GM12878 (cell line): ENCODE measurements at regions not wholly inside any gene's neighbourhood (a gene's known extent, or its start where the extent isn't known, plus 50 kb on each side); places are given as distances from the start of the nearest gene placed in this dataset.

ENCODE experiments used
- ATAC-seq: fragments of 200-7000 bp; cut with Tn5 transposase; 3 replicates; pipeline ENCODE4 v1.9.1; 2020; ENCODE audit warnings: mild to moderate bottlenecking, moderate library complexity
- BruUV-seq: library from RNA; stranded (reverse); fragments of 400-500 nt; replicated peaks from 2 replicates; lab custom pipeline; 2021; lab: Mats Ljungman, UMichigan
- CTCF ChIA-PET: fragments of 300-600 bp; sonication (Branson Sonifier 250); formaldehyde crosslinking; extraction: SDS; loops from one replicate; lab custom pipeline; 2021; ENCODE audit warnings: inconsistent platforms; lab: Yijun Ruan, JAX
- POLR2A ChIA-PET: fragments of 350-600 bp; formaldehyde crosslinking; extraction: SDS; loops from one replicate; lab custom pipeline; 2021; ENCODE audit warnings: inconsistent platforms; lab: Charles Lee
- RAD21 ChIA-PET: fragments of 300-600 bp; sonication (Branson Sonifier 250); formaldehyde crosslinking; loops from one replicate; lab custom pipeline; 2023; ENCODE audit warnings: antibody characterized with exemption; ENCODE audit not compliant: unreplicated experiment; lab: Charles Lee
- SMC1A ChIA-PET: fragments of 300-600 bp; sonication (Branson Sonifier 250); formaldehyde crosslinking; loops from one replicate; lab custom pipeline; 2023; ENCODE audit not compliant: unreplicated experiment, uncharacterized antibody; lab: Charles Lee
- DNase-seq: peaks from one replicate; pipeline ENCODE4 v3.0.0-alpha.2; 2011; ENCODE audit warnings: low read depth, low spot score
- FAIRE-seq: peaks from 3 replicates; lab custom pipeline; 2011; peaks lifted over from hg19 to GRCh38; lab: Jason Lieb, UNC
- H2AFZ ChIP-seq: 2 replicates; pipeline ENCODE4 v1.6.0; 2011; ENCODE audit warnings: low read depth, low read length, control low read depth; ENCODE audit not compliant: control insufficient read depth
- H3K27ac ChIP-seq: 2 replicates; pipeline ENCODE4 v1.5.1; 2011; ENCODE audit warnings: control low read depth; ENCODE audit not compliant: control insufficient read depth, insufficient read depth
- H3K27me3 ChIP-seq, 2 experiments: replicated peaks in 1 of 2; 2 replicates each; pipeline versions ENCODE4 v1.6.0 to v1.6.1; 2011; ENCODE audit warnings: low read length in 1 of 2; ENCODE audit not compliant: control insufficient read depth in 2 of 2, insufficient read depth in 2 of 2
- H3K36me3 ChIP-seq, 2 experiments: 2 replicates each; pipeline ENCODE4 v1.5.1; 2011; ENCODE audit warnings: low read length in 1 of 2; ENCODE audit not compliant: control insufficient read depth in 2 of 2, insufficient read depth in 2 of 2
- H3K4me1 ChIP-seq: 2 replicates; pipeline ENCODE4 v1.6.1; 2011; ENCODE audit warnings: mild to moderate bottlenecking, low read length, moderate library complexity, mixed read lengths; ENCODE audit not compliant: control insufficient read depth, insufficient read depth
- H3K4me2 ChIP-seq: 2 replicates; pipeline ENCODE4 v1.6.0; 2011; ENCODE audit warnings: control low read depth; ENCODE audit not compliant: control insufficient read depth, insufficient read depth
- H3K4me3 ChIP-seq: fragments of 200-600 bp; sonication (generic); 2 replicates; pipeline ENCODE4 v1.5.1; 2016
- H3K79me2 ChIP-seq: 2 replicates; pipeline ENCODE4 v1.6.0; 2011; ENCODE audit warnings: low read length; ENCODE audit not compliant: control insufficient read depth, insufficient read depth
- H3K9ac ChIP-seq: 2 replicates; pipeline ENCODE4 v1.8.0; 2011; ENCODE audit warnings: low read length, control low read depth, mixed read lengths; ENCODE audit not compliant: control insufficient read depth, insufficient read depth
- H3K9me3 ChIP-seq: replicated peaks from 3 replicates; pipeline ENCODE4 v1.5.1; 2011; ENCODE audit warnings: mild to moderate bottlenecking, low read length; ENCODE audit not compliant: control insufficient read depth, insufficient read depth
- H4K20me1 ChIP-seq: 2 replicates; pipeline ENCODE4 v1.6.0; 2011; ENCODE audit not compliant: control insufficient read depth, insufficient read depth
- BCL11A ChIP-seq: IDR thresholded peaks from 2 replicates; pipeline ENCODE4 v1.6.1; 2011; ENCODE audit warnings: low read depth, low read length
- BCL3 ChIP-seq: IDR thresholded peaks from 2 replicates; pipeline ENCODE4 v1.6.1; 2011; ENCODE audit warnings: borderline replicate concordance, low read depth, mild to moderate bottlenecking, moderate library complexity, low read length; ENCODE audit not compliant: insufficient read depth, poor library complexity, severe bottlenecking
- BCLAF1 ChIP-seq: fragments of 450-650 bp; IDR thresholded peaks from 2 replicates; pipeline ENCODE4 v1.6.1; 2017; ENCODE audit warnings: antibody characterized with exemption, mild to moderate bottlenecking, moderate library complexity
- CBX3 ChIP-seq: fragments of 200-600 bp; sonication (generic); IDR thresholded peaks from 2 replicates; pipeline ENCODE4 v1.6.1; 2016; ENCODE audit warnings: low read depth, borderline replicate concordance
- CEBPZ ChIP-seq: fragments of 150-350 bp; IDR thresholded peaks from 2 replicates; pipeline ENCODE4 v1.6.1; 2016; ENCODE audit warnings: low read depth, low read length
- EGR1 ChIP-seq, 2 experiments: IDR thresholded peaks; 1 replicate in 1 of 2; 2 replicates in 1 of 2; pipeline ENCODE4 v1.6.1; 2011 to 2012; ENCODE audit warnings: low read depth in 2 of 2, low read length in 2 of 2, borderline replicate concordance in 1 of 2, mild to moderate bottlenecking in 1 of 2, moderate library complexity in 1 of 2
- FOXK2 ChIP-seq: fragments of 450-650 bp; IDR thresholded peaks from 2 replicates; pipeline ENCODE4 v1.6.1; 2017; ENCODE audit warnings: mild to moderate bottlenecking, moderate library complexity
- MEF2B ChIP-seq: fragments of 450-650 bp; IDR thresholded peaks from 2 replicates; pipeline ENCODE4 v1.6.1; 2018; ENCODE audit warnings: mild to moderate bottlenecking, moderate library complexity; ENCODE audit not compliant: partially characterized antibody, poor library complexity, severe bottlenecking
- NR2F1 ChIP-seq: fragments of 450-650 bp; conservative IDR thresholded peaks from 2 replicates; pipeline ENCODE4 v1.6.1; 2017; ENCODE audit warnings: mild to moderate bottlenecking
- PAX5 ChIP-seq: IDR thresholded peaks from 2 replicates; pipeline ENCODE4 v1.6.1; 2011; ENCODE audit warnings: low read depth, low read length, borderline replicate concordance
- PBX3 ChIP-seq: IDR thresholded peaks from 2 replicates; pipeline ENCODE4 v1.6.1; 2011; ENCODE audit warnings: mild to moderate bottlenecking, low read depth, low read length, moderate library complexity; ENCODE audit not compliant: insufficient replicate concordance
- TCF12 ChIP-seq: IDR thresholded peaks from 2 replicates; pipeline ENCODE4 v1.6.1; 2011; ENCODE audit warnings: low read depth, mild to moderate bottlenecking, low read length
- YY1 ChIP-seq: IDR thresholded peaks from 2 replicates; pipeline ENCODE4 v1.6.1; 2011; ENCODE audit warnings: low read depth, mild to moderate bottlenecking, low read length
- WGBS: methylation state at CpG from one replicate; pipeline ENCODE4 v1.1.6; 2016; ENCODE audit warnings: low lambda C conversion rate; ENCODE audit not compliant: insufficient replicate concordance, insufficient coverage; ENCODE audit errors: missing lambda C conversion rate; 5-methylcytosine and 5-hydroxymethylcytosine counted together
- in situ Hi-C: fragments of 300-500 bp; cut with MboI; formaldehyde crosslinking; loops from 9 replicates; pipeline ENCODE4 v1.14.3; 2018; ENCODE audit warnings: mixed read lengths
- intact Hi-C: fragments of 100-400 bp; cut with micrococcal nuclease; formaldehyde crosslinking; loops from one replicate; pipeline ENCODE4 v1.14.2; 2022; ENCODE audit not compliant: unreplicated experiment

GRCh38 chr4:114056599-114056998 is 77.2 kb upstream of the ARSJ start (continued):
- no peak for TF ChIP-seq BCLAF1
- no peak for TF ChIP-seq MEF2B
- TF ChIP-seq EGR1 (IDR thresholded peaks at IDR 0.05; ENCODE audit: borderline replicate concordance in 1 of 2, low read depth in 2 of 2, low read length in 2 of 2): no peak
- TF ChIP-seq CBX3: no peak
- no peak for TF ChIP-seq PBX3

- no peaks in the 10 kb centered on the region for H4K20me1 ChIP-seq
- ChIA-PET RAD21 (no interaction called here), POLR2A (interaction anchor here (0.5 kb wide), 1 partner anchor 26 kb away, joined by 5 read pairs; no protein-coding TSS in a partner anchor), SMC1A (interaction anchor here (0.7 to 2.2 kb wide), 3 partner anchors 13 to 100 kb away, joined by 3 to 10 read pairs (median 3); no protein-coding TSS in a partner anchor), CTCF (interaction anchor here (2.4 kb wide), 1 partner anchor 14 kb away, joined by 10 read pairs; no protein-coding TSS in a partner anchor)
- WGBS: 71% methylated on average over 2 of the region's 2 CpGs
- FAIRE-seq (peak; percentile 71), DNase-seq (no peak), ATAC-seq (no peak)
- H3K4me3 ChIP-seq: no peak overlapping the region
- TF ChIP-seq MEF2B: no peak
- TF ChIP-seq YY1: no peak
- no peak for TF ChIP-seq CEBPZ
- TF ChIP-seq TCF12: no peak
- no peak for TF ChIP-seq BCL11A
- no peak for TF ChIP-seq PAX5
- no peak for TF ChIP-seq BCL3
- TF ChIP-seq EGR1 (IDR thresholded peaks at IDR 0.05; ENCODE audit: borderline replicate concordance in 1 of 2, low read depth in 2 of 2, low read length in 2 of 2): no peak
- no peak for TF ChIP-seq NR2F1
- no peak for TF ChIP-seq FOXK2
- no peak overlapping the region for H3K4me2 ChIP-seq
- H3K36me3 ChIP-seq: no peaks in the 10 kb centered on the region
- H3K9me3 ChIP-seq: no peaks in the 10 kb centered on the region; the same call in 2 of the 3 replicates
- no peak overlapping the region for H3K27ac ChIP-seq
- intact Hi-C loops (no loop called here), in situ Hi-C loops (no loop called here)
- BruUV-seq: no TSS peak
- no peak overlapping the region for H2AFZ ChIP-seq
- H3K79me2 ChIP-seq: no peaks in the 10 kb centered on the region
- no peak overlapping the region for H3K9ac ChIP-seq
- no peaks in the 10 kb centered on the region for H3K27me3 ChIP-seq
- H3K4me1 ChIP-seq: no peaks in the 10 kb centered on the region
Observed at GRCh38 chr4:114057746-114058145, 78.3 kb upstream of the ARSJ start.
